WTC11 (cell line): ENCODE measurements at regions not wholly inside any gene's neighbourhood (a gene's known extent, or its start where the extent isn't known, plus 50 kb on each side); places are given as distances from the start of the nearest gene placed in this dataset.

Source experiments
- ATAC-seq: fragments of 200-7000 bp; cut with Tn5 transposase; 2 replicates; pipeline ENCODE4 v1.10.0; 2021; ENCODE audit warnings: mild to moderate bottlenecking, moderate library complexity
- CTCF ChIA-PET: fragments of 300-600 bp; sonication (Branson Sonifier 250); formaldehyde crosslinking; loops from one replicate; lab custom pipeline; 2021; ENCODE audit warnings: antibody characterized with exemption; lab: Charles Lee
- POLR2A ChIA-PET: fragments of 350-600 bp; sonication (Branson Sonifier 250); formaldehyde crosslinking; loops from one replicate; lab custom pipeline; 2021; ENCODE audit warnings: antibody characterized with exemption; lab: Charles Lee
- DNase-seq: peaks from one replicate; pipeline ENCODE4 v3.0.0; 2021; ENCODE audit warnings: low spot score
- H3K27ac Mint-ChIP-seq: 2 replicates; pipeline ENCODE4 v1.8.0; 2021; ENCODE audit warnings: mixed read lengths
- H3K27me3 Mint-ChIP-seq: 2 replicates; pipeline ENCODE4 v1.8.0; 2021; ENCODE audit warnings: low read depth, mild to moderate bottlenecking, moderate library complexity, mixed read lengths
- H3K36me3 Mint-ChIP-seq: 2 replicates; pipeline ENCODE4 v1.8.0; 2021; ENCODE audit warnings: mixed read lengths
- H3K4me1 Mint-ChIP-seq: 2 replicates; pipeline ENCODE4 v1.8.0; 2022; ENCODE audit warnings: mixed read lengths
- H3K4me3 Mint-ChIP-seq: 2 replicates; pipeline ENCODE4 v1.8.0; 2021; ENCODE audit warnings: mild to moderate bottlenecking, moderate library complexity, mixed read lengths
- H3K9me3 Mint-ChIP-seq: 2 replicates; pipeline ENCODE4 v1.8.0; 2021; ENCODE audit warnings: mixed read lengths
- EMX1 ChIP-seq: fragments of 250-450 bp; sonication (Bioruptor Pico); IDR thresholded peaks from 2 replicates; pipeline ENCODE4 v1.8.0; 2021; ENCODE audit warnings: mild to moderate bottlenecking
- ESRRA ChIP-seq: sonication (generic); formaldehyde crosslinking; IDR thresholded peaks from 2 replicates; pipeline ENCODE4 v1.8.1; 2022; ENCODE audit warnings: mild to moderate bottlenecking, missing genetic modification reagents, borderline replicate concordance
- ETV6 ChIP-seq: sonication (generic); formaldehyde crosslinking; IDR thresholded peaks from 2 replicates; pipeline ENCODE4 v1.8.1; 2022; ENCODE audit warnings: mild to moderate bottlenecking, missing genetic modification reagents
- PRRX2 ChIP-seq: fragments of 250-450 bp; sonication (Bioruptor Pico); IDR thresholded peaks from 2 replicates; pipeline ENCODE4 v1.8.0; 2021; ENCODE audit warnings: mild to moderate bottlenecking
- RELA ChIP-seq: sonication (generic); formaldehyde crosslinking; IDR thresholded peaks from 2 replicates; pipeline ENCODE4 v1.8.1; 2022; ENCODE audit warnings: missing genetic modification reagents, mild to moderate bottlenecking, borderline replicate concordance
- RORB ChIP-seq: fragments of 250-450 bp; sonication (Bioruptor Pico); IDR thresholded peaks from 2 replicates; pipeline ENCODE4 v1.9.0; 2021; ENCODE audit warnings: mild to moderate bottlenecking
- SMAD3 ChIP-seq: sonication (generic); formaldehyde crosslinking; IDR thresholded peaks from 2 replicates; pipeline ENCODE4 v1.8.0; 2022; ENCODE audit warnings: missing genetic modification reagents, mild to moderate bottlenecking, borderline replicate concordance
- TEAD1 ChIP-seq: sonication (generic); formaldehyde crosslinking; IDR thresholded peaks from 2 replicates; pipeline ENCODE4 v1.8.0; 2022; ENCODE audit warnings: mild to moderate bottlenecking, missing genetic modification reagents
- TEAD4 ChIP-seq: sonication (generic); formaldehyde crosslinking; IDR thresholded peaks from 2 replicates; pipeline ENCODE4 v1.8.0; 2022; ENCODE audit warnings: mild to moderate bottlenecking, missing genetic modification reagents
- ZNF138 ChIP-seq: sonication (generic); formaldehyde crosslinking; conservative IDR thresholded peaks from 2 replicates; pipeline ENCODE4 v1.8.1; 2022; ENCODE audit warnings: mild to moderate bottlenecking, moderate library complexity, missing genetic modification reagents
- ZNF416 ChIP-seq: fragments of 250-450 bp; sonication (Bioruptor Pico); IDR thresholded peaks from 2 replicates; pipeline ENCODE4 v1.9.0; 2021; ENCODE audit warnings: mild to moderate bottlenecking, inconsistent platforms
- TF ChIP-seq, protein P1 (sequence below): fragments of 250-450 bp; sonication (Bioruptor Pico); conservative IDR thresholded peaks from 2 replicates; pipeline ENCODE4 v1.9.0; 2021; ENCODE audit warnings: mild to moderate bottlenecking
- TF ChIP-seq, protein P2 (sequence below): fragments of 200-600 bp; IDR thresholded peaks from 2 replicates; pipeline ENCODE4 v1.8.0; 2022; ENCODE audit warnings: antibody characterized with exemption
- TF ChIP-seq, protein P3 (sequence below): sonication (generic); formaldehyde crosslinking; IDR thresholded peaks from 2 replicates; pipeline ENCODE4 v1.8.1; 2023; ENCODE audit warnings: mild to moderate bottlenecking, missing genetic modification reagents, moderate library complexity
- TF ChIP-seq, protein P4 (sequence below): sonication (generic); formaldehyde crosslinking; conservative IDR thresholded peaks from 2 replicates; pipeline ENCODE4 v1.8.1; 2022; ENCODE audit warnings: mild to moderate bottlenecking, missing genetic modification reagents
- TF ChIP-seq, protein P5 (sequence below): fragments of 250-450 bp; sonication (Bioruptor Pico); IDR thresholded peaks from 2 replicates; pipeline ENCODE4 v1.9.0; 2021; ENCODE audit warnings: mild to moderate bottlenecking, borderline replicate concordance
- TF ChIP-seq, protein P6 (sequence below): sonication (generic); formaldehyde crosslinking; IDR thresholded peaks from 2 replicates; pipeline ENCODE4 v1.8.1; 2022; ENCODE audit warnings: missing genetic modification reagents, borderline replicate concordance
- TF ChIP-seq, protein P7 (sequence below): sonication (generic); formaldehyde crosslinking; IDR thresholded peaks from 2 replicates; pipeline ENCODE4 v1.8.1; 2023; ENCODE audit warnings: mild to moderate bottlenecking, missing genetic modification reagents
- TF ChIP-seq, protein P8 (sequence below): sonication (generic); formaldehyde crosslinking; IDR thresholded peaks from 2 replicates; pipeline ENCODE4 v1.8.1; 2022; ENCODE audit warnings: low read depth, mild to moderate bottlenecking, moderate library complexity, missing genetic modification reagents, borderline replicate concordance
- TF ChIP-seq, protein P9 (sequence below): sonication (generic); formaldehyde crosslinking; IDR thresholded peaks from 2 replicates; pipeline ENCODE4 v1.8.0; 2022; ENCODE audit warnings: missing genetic modification reagents

DNA sequence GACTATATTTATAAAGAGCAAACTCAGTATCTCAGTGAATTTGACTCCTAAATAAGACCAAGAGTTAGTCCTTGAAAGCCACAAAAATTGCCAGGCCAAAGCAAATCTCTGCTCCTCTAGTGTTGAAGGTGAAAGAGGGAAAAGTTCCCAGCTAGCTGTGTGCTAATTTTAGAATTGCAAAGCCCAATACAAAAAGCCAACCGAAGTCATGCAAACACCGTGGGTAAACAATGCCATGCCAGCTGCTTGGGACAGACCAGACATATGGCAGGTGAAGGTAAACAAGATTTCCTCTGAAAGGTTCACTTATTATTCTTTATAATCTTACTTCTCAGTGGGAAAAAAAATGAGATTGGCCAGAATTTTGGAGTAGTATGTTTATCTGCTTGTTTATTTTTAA is 80.5 kb upstream of the LNX1 start:
- no peak overlapping the region for H3K4me3 Mint-ChIP-seq
- no peaks in the 10 kb centered on the region for H3K36me3 Mint-ChIP-seq
- TF ChIP-seq, protein P1, sequence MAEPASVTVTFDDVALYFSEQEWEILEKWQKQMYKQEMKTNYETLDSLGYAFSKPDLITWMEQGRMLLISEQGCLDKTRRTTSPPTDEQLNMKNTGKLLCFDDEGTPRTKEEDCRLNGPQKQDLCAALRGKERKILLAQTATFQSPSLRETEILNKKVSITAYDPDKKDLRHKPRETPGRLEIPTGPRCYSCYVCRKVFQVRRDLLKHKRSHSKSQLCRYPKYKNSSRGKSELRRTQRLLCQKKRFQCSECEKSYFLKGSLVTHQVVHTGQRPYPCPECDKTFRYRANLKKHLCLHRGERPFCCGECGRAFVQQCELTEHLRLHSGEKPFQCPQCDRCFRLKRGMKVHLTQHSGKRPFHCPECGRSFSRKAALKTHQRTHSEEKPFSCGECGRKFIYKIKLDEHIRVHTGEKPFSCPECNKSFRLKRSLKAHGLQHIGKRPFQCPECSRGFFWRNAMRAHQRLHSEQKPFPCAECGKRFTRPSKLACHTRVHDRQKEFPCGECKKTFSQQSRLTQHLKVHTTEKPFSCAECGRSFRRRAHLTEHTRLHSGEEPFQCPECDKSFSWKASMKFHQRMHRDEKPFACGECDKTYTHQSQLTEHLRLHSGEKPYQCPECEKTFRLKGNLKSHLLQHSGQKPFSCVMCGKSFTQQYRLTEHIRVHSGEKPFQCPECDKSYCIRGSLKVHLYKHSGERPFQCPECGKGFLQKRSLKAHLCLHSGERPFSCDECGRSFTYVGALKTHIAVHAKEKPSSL (CRISPR knock-in tag), result no peak
- TF ChIP-seq, protein P2, sequence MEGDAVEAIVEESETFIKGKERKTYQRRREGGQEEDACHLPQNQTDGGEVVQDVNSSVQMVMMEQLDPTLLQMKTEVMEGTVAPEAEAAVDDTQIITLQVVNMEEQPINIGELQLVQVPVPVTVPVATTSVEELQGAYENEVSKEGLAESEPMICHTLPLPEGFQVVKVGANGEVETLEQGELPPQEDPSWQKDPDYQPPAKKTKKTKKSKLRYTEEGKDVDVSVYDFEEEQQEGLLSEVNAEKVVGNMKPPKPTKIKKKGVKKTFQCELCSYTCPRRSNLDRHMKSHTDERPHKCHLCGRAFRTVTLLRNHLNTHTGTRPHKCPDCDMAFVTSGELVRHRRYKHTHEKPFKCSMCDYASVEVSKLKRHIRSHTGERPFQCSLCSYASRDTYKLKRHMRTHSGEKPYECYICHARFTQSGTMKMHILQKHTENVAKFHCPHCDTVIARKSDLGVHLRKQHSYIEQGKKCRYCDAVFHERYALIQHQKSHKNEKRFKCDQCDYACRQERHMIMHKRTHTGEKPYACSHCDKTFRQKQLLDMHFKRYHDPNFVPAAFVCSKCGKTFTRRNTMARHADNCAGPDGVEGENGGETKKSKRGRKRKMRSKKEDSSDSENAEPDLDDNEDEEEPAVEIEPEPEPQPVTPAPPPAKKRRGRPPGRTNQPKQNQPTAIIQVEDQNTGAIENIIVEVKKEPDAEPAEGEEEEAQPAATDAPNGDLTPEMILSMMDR, result no peak
- TF ChIP-seq, protein P3, sequence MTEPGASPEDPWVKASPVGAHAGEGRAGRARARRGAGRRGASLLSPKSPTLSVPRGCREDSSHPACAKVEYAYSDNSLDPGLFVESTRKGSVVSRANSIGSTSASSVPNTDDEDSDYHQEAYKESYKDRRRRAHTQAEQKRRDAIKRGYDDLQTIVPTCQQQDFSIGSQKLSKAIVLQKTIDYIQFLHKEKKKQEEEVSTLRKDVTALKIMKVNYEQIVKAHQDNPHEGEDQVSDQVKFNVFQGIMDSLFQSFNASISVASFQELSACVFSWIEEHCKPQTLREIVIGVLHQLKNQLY, result no peak
- TF ChIP-seq ESRRA (no peak), ETV6 (CRISPR knock-in tag) (no peak), SMAD3 (CRISPR knock-in tag) (no peak), TEAD4 (no peak), ZNF416 (CRISPR knock-in tag) (no peak), EMX1 (CRISPR knock-in tag) (no peak), ZNF138 (CRISPR knock-in tag) (no peak), RELA (no peak), PRRX2 (no peak), TEAD1 (CRISPR knock-in tag) (no peak), RORB (CRISPR knock-in tag) (no peak)
- TF ChIP-seq, protein P4, sequence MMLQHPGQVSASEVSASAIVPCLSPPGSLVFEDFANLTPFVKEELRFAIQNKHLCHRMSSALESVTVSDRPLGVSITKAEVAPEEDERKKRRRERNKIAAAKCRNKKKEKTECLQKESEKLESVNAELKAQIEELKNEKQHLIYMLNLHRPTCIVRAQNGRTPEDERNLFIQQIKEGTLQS (CRISPR knock-in tag), result no peak
- TF ChIP-seq, protein P5, sequence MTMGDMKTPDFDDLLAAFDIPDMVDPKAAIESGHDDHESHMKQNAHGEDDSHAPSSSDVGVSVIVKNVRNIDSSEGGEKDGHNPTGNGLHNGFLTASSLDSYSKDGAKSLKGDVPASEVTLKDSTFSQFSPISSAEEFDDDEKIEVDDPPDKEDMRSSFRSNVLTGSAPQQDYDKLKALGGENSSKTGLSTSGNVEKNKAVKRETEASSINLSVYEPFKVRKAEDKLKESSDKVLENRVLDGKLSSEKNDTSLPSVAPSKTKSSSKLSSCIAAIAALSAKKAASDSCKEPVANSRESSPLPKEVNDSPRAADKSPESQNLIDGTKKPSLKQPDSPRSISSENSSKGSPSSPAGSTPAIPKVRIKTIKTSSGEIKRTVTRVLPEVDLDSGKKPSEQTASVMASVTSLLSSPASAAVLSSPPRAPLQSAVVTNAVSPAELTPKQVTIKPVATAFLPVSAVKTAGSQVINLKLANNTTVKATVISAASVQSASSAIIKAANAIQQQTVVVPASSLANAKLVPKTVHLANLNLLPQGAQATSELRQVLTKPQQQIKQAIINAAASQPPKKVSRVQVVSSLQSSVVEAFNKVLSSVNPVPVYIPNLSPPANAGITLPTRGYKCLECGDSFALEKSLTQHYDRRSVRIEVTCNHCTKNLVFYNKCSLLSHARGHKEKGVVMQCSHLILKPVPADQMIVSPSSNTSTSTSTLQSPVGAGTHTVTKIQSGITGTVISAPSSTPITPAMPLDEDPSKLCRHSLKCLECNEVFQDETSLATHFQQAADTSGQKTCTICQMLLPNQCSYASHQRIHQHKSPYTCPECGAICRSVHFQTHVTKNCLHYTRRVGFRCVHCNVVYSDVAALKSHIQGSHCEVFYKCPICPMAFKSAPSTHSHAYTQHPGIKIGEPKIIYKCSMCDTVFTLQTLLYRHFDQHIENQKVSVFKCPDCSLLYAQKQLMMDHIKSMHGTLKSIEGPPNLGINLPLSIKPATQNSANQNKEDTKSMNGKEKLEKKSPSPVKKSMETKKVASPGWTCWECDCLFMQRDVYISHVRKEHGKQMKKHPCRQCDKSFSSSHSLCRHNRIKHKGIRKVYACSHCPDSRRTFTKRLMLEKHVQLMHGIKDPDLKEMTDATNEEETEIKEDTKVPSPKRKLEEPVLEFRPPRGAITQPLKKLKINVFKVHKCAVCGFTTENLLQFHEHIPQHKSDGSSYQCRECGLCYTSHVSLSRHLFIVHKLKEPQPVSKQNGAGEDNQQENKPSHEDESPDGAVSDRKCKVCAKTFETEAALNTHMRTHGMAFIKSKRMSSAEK, result no peak
- TF ChIP-seq, protein P6, sequence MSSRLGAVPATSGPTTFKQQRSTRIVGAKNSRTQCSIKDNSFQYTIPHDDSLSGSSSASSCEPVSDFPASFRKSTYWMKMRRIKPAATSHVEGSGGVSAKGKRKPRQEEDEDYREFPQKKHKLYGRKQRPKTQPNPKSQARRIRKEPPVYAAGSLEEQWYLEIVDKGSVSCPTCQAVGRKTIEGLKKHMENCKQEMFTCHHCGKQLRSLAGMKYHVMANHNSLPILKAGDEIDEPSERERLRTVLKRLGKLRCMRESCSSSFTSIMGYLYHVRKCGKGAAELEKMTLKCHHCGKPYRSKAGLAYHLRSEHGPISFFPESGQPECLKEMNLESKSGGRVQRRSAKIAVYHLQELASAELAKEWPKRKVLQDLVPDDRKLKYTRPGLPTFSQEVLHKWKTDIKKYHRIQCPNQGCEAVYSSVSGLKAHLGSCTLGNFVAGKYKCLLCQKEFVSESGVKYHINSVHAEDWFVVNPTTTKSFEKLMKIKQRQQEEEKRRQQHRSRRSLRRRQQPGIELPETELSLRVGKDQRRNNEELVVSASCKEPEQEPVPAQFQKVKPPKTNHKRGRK (CRISPR knock-in tag), result no peak
- TF ChIP-seq, protein P7, sequence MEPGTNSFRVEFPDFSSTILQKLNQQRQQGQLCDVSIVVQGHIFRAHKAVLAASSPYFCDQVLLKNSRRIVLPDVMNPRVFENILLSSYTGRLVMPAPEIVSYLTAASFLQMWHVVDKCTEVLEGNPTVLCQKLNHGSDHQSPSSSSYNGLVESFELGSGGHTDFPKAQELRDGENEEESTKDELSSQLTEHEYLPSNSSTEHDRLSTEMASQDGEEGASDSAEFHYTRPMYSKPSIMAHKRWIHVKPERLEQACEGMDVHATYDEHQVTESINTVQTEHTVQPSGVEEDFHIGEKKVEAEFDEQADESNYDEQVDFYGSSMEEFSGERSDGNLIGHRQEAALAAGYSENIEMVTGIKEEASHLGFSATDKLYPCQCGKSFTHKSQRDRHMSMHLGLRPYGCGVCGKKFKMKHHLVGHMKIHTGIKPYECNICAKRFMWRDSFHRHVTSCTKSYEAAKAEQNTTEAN (CRISPR knock-in tag), result no peak
- TF ChIP-seq, protein P8, sequence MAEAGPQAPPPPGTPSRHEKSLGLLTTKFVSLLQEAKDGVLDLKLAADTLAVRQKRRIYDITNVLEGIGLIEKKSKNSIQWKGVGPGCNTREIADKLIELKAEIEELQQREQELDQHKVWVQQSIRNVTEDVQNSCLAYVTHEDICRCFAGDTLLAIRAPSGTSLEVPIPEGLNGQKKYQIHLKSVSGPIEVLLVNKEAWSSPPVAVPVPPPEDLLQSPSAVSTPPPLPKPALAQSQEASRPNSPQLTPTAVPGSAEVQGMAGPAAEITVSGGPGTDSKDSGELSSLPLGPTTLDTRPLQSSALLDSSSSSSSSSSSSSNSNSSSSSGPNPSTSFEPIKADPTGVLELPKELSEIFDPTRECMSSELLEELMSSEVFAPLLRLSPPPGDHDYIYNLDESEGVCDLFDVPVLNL (CRISPR knock-in tag), result no peak
- TF ChIP-seq, protein P9, sequence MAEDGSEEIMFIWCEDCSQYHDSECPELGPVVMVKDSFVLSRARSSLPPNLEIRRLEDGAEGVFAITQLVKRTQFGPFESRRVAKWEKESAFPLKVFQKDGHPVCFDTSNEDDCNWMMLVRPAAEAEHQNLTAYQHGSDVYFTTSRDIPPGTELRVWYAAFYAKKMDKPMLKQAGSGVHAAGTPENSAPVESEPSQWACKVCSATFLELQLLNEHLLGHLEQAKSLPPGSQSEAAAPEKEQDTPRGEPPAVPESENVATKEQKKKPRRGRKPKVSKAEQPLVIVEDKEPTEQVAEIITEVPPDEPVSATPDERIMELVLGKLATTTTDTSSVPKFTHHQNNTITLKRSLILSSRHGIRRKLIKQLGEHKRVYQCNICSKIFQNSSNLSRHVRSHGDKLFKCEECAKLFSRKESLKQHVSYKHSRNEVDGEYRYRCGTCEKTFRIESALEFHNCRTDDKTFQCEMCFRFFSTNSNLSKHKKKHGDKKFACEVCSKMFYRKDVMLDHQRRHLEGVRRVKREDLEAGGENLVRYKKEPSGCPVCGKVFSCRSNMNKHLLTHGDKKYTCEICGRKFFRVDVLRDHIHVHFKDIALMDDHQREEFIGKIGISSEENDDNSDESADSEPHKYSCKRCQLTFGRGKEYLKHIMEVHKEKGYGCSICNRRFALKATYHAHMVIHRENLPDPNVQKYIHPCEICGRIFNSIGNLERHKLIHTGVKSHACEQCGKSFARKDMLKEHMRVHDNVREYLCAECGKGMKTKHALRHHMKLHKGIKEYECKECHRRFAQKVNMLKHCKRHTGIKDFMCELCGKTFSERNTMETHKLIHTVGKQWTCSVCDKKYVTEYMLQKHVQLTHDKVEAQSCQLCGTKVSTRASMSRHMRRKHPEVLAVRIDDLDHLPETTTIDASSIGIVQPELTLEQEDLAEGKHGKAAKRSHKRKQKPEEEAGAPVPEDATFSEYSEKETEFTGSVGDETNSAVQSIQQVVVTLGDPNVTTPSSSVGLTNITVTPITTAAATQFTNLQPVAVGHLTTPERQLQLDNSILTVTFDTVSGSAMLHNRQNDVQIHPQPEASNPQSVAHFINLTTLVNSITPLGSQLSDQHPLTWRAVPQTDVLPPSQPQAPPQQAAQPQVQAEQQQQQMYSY (CRISPR knock-in tag), result no peak
- H3K27me3 Mint-ChIP-seq, result peaks cover 6% of the 10 kb centered on the region
- ChIA-PET CTCF (interaction anchor here (1.8 kb wide), 1 partner anchor 34 kb away, joined by 4 read pairs; no protein-coding TSS in a partner anchor), POLR2A (no interaction called here)
- H3K9me3 Mint-ChIP-seq, result peaks cover 11% of the 10 kb centered on the region
- DNase-seq, result no peak
- H3K27ac Mint-ChIP-seq, result no peak overlapping the region
- ATAC-seq, result no peak
- no peaks in the 10 kb centered on the region for H3K4me1 Mint-ChIP-seq
